PC-3 (cell line): ENCODE measurements at regions not wholly inside any gene's neighbourhood (a gene's known extent, or its start where the extent isn't known, plus 50 kb on each side); places are given as distances from the start of the nearest gene placed in this dataset.
"Not testable (repeated sequence)": the region's sequence is repeated elsewhere in the genome, so short reads cannot be mapped to it uniquely, and the experiment has no call there.

Experiments
- ATAC-seq: fragments of 200-7000 bp; cut with Tn5 transposase; 2 replicates; pipeline ENCODE4 v1.9.1; 2020; ENCODE audit warnings: mild to moderate bottlenecking, moderate library complexity
- BruUV-seq: library from RNA; stranded (reverse); fragments of 400-500 nt; replicated peaks from 2 replicates; lab custom pipeline; 2021; lab: Mats Ljungman, UMichigan
- CTCF ChIA-PET: fragments of 300-600 bp; sonication (Branson Sonifier 250); formaldehyde crosslinking; loops from one replicate; lab custom pipeline; 2022; ENCODE audit warnings: antibody characterized with exemption; lab: Charles Lee
- POLR2A ChIA-PET: fragments of 300-600 bp; sonication (Branson Sonifier 250); formaldehyde crosslinking; loops from one replicate; lab custom pipeline; 2022; ENCODE audit warnings: antibody characterized with exemption; ENCODE audit not compliant: unreplicated experiment; lab: Charles Lee
- DNase-seq: peaks from one replicate; pipeline ENCODE4 v3.0.0-alpha.2; 2015
- H2AFZ ChIP-seq: fragments of 300-600 bp; sonication (generic); 2 replicates; pipeline ENCODE4 v1.6.0; 2016; ENCODE audit warnings: antibody characterized with exemption, low read length
- H3F3A ChIP-seq: fragments of 300-600 bp; sonication (generic); one replicate; pipeline ENCODE4 v1.6.0; 2017; ENCODE audit warnings: antibody characterized with exemption, low read length, control low read depth, mild to moderate bottlenecking; ENCODE audit not compliant: unreplicated experiment
- H3K27ac ChIP-seq: fragments of 300-600 bp; sonication (generic); 2 replicates; pipeline ENCODE4 v1.5.1; 2016; ENCODE audit warnings: mild to moderate bottlenecking, low read length
- H3K27me3 ChIP-seq: fragments of 300-600 bp; sonication (generic); 2 replicates; pipeline ENCODE4 v1.6.1; 2016; ENCODE audit warnings: low read length, mixed read lengths
- H3K36me3 ChIP-seq: fragments of 300-600 bp; sonication (generic); 2 replicates; pipeline ENCODE4 v1.6.1; 2016; ENCODE audit warnings: low read depth, mixed run types, low read length, mixed read lengths
- H3K4me1 ChIP-seq: fragments of 300-600 bp; sonication (generic); 2 replicates; pipeline ENCODE4 v1.5.1; 2016; ENCODE audit warnings: low read length; ENCODE audit not compliant: insufficient read depth
- H3K4me2 ChIP-seq: fragments of 300-600 bp; sonication (generic); 2 replicates; pipeline ENCODE4 v1.6.0; 2016; ENCODE audit warnings: low read length
- H3K4me3 ChIP-seq: fragments of 300-600 bp; sonication (generic); 2 replicates; pipeline ENCODE4 v1.5.1; 2016; ENCODE audit warnings: mild to moderate bottlenecking, low read length, mixed read lengths
- H3K79me2 ChIP-seq: fragments of 300-600 bp; sonication (generic); 2 replicates; pipeline ENCODE4 v1.6.1; 2017; ENCODE audit warnings: low read length, mixed read lengths
- H3K9ac ChIP-seq: fragments of 300-600 bp; sonication (generic); 2 replicates; pipeline ENCODE4 v1.6.0; 2016; ENCODE audit warnings: mild to moderate bottlenecking, low read length
- H3K9me2 ChIP-seq: fragments of 300-600 bp; sonication (generic); replicated peaks from 2 replicates; pipeline ENCODE4 v1.6.1; 2016; ENCODE audit warnings: mixed run types, low read length, mixed read lengths
- H3K9me3 ChIP-seq: fragments of 300-600 bp; sonication (generic); 2 replicates; pipeline ENCODE4 v1.6.1; 2016; ENCODE audit warnings: low read length, mixed read lengths
- H4K20me1 ChIP-seq: fragments of 300-600 bp; sonication (generic); 2 replicates; pipeline ENCODE4 v1.6.1; 2016; ENCODE audit warnings: low read length, mixed read lengths
- EZH2 ChIP-seq: fragments of 300-600 bp; sonication (generic); IDR thresholded peaks from one replicate; pipeline ENCODE4 v1.6.1; 2017; ENCODE audit warnings: antibody characterized with exemption, mild to moderate bottlenecking, low read length; ENCODE audit not compliant: unreplicated experiment
- EZH2phosphoT487 ChIP-seq: fragments of 300-600 bp; sonication (generic); IDR thresholded peaks from 2 replicates; pipeline ENCODE4 v1.6.1; 2018; ENCODE audit warnings: mild to moderate bottlenecking, antibody characterized with exemption, low read length, borderline replicate concordance
- intact Hi-C: fragments of 100-400 bp; cut with micrococcal nuclease; formaldehyde crosslinking; loops from 2 replicates; pipeline ENCODE4 v1.9.0; 2023
- TF ChIP-seq, protein P1 (sequence below): fragments of 300-600 bp; sonication (generic); conservative IDR thresholded peaks from 2 replicates; pipeline ENCODE4 v1.5.1; 2017; ENCODE audit warnings: antibody characterized with exemption, low read depth, mild to moderate bottlenecking, low read length

DNA sequence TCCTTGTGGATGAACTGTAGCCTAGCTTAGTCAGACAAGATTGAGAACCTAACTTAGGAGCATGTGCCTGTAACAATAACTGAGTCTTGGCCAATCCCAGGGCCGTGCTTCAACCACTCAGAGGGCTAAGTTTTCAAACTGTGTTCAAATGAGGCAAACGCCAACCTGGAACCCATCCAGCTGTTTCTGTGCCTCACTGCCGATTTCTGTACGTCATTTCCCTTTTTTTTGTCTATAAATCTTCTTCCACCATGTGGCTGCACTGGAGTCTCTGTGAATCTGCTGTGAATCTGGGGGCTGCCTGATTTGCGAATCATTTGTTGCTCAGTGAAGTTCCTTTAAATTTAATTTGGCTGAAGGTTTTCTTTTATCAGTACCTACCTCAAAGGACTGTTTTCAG is 115.0 kb upstream of the CHD6 start:
- H3K36me3 ChIP-seq, result no peaks in the 10 kb centered on the region

DNA sequence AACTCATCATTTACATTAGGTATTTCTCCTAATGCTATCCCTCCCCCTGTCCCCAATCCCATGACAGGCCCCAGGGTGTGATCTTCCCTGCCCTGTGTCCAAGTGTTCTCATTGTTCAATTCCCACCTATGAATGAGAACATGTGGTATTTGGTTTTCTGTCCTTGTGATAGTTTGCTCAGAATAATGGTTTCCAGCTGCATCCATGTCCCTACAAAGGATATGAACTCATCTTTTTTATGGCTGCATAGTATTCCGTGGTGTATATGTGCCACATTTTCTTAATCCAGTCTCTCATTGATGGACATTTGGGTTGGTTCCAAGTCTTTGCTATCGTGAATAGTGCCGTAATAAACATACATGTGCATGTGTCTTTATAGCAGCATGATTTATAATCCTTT is 113.0 kb upstream of the CHD6 start:
- DNase-seq, H3K79me2 ChIP-seq, H3K27me3 ChIP-seq, ATAC-seq, H3F3A ChIP-seq, H3K9ac ChIP-seq, intact Hi-C loops, H3K9me2 ChIP-seq, H3K4me3 ChIP-seq, H3K27ac ChIP-seq, H3K4me2 ChIP-seq, POLR2A ChIA-PET, H3K36me3 ChIP-seq, H4K20me1 ChIP-seq, H2AFZ ChIP-seq, BruUV-seq, CTCF ChIA-PET, H3K9me3 ChIP-seq, H3K4me1 ChIP-seq: not testable (repeated sequence)

More for the DNA sequence above, 115.0 kb upstream of the CHD6 start:
- H3K4me1 ChIP-seq, result no peaks in the 10 kb centered on the region
- no peak overlapping the region for H3K4me2 ChIP-seq
- intact Hi-C loops, result no loop called here
- no peaks in the 10 kb centered on the region for H3K27me3 ChIP-seq
- H3F3A ChIP-seq, result no peaks in the 10 kb centered on the region
- no peaks in the 10 kb centered on the region for H3K9me3 ChIP-seq
- TF ChIP-seq, protein P1, sequence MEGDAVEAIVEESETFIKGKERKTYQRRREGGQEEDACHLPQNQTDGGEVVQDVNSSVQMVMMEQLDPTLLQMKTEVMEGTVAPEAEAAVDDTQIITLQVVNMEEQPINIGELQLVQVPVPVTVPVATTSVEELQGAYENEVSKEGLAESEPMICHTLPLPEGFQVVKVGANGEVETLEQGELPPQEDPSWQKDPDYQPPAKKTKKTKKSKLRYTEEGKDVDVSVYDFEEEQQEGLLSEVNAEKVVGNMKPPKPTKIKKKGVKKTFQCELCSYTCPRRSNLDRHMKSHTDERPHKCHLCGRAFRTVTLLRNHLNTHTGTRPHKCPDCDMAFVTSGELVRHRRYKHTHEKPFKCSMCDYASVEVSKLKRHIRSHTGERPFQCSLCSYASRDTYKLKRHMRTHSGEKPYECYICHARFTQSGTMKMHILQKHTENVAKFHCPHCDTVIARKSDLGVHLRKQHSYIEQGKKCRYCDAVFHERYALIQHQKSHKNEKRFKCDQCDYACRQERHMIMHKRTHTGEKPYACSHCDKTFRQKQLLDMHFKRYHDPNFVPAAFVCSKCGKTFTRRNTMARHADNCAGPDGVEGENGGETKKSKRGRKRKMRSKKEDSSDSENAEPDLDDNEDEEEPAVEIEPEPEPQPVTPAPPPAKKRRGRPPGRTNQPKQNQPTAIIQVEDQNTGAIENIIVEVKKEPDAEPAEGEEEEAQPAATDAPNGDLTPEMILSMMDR, result no peak
- TF ChIP-seq EZH2 (no peak), EZH2phosphoT487 (no peak)
- DNase-seq (no peak), ATAC-seq (no peak)
- H3K79me2 ChIP-seq, result no peaks in the 10 kb centered on the region
- CTCF ChIA-PET, result no interaction called here
- H4K20me1 ChIP-seq, result no peaks in the 10 kb centered on the region
- no peak overlapping the region for H3K4me3 ChIP-seq
- no peak overlapping the region for H2AFZ ChIP-seq
- no peaks in the 10 kb centered on the region for H3K9me2 ChIP-seq
- no TSS peak for BruUV-seq
- POLR2A ChIA-PET, result no interaction called here
- no peak overlapping the region for H3K9ac ChIP-seq
- no peak overlapping the region for H3K27ac ChIP-seq

DNA sequence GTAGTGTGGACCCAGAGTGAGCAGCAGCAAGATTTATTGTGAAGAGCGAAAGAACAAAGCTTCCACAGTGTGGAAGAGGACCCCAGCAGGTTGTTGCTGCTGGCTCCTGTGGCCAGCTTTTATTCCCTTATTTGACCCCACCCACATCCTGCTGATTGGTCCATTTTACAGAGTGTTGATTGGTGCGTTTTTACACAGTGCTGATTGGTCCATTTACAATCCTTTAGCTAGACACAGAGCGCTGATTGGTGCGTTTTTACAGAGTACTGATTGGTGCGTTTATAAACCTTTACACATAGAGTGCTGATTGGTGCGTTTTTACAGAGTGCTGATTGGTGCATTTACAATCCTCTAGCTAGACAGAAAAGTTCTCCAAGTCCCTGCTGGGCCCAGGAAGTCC is 109.5 kb upstream of the CHD6 start:
- peaks cover 15% of the 10 kb centered on the region for H3K27me3 ChIP-seq
- H3K9me2 ChIP-seq, H3K27ac ChIP-seq, H3K36me3 ChIP-seq, H4K20me1 ChIP-seq, H3K9me3 ChIP-seq, ATAC-seq, H3K4me1 ChIP-seq, CTCF ChIA-PET, H3K79me2 ChIP-seq, H3F3A ChIP-seq, H3K4me3 ChIP-seq, DNase-seq, H3K4me2 ChIP-seq, intact Hi-C loops, H3K9ac ChIP-seq, BruUV-seq, POLR2A ChIA-PET, H2AFZ ChIP-seq: not testable (repeated sequence)

DNA sequence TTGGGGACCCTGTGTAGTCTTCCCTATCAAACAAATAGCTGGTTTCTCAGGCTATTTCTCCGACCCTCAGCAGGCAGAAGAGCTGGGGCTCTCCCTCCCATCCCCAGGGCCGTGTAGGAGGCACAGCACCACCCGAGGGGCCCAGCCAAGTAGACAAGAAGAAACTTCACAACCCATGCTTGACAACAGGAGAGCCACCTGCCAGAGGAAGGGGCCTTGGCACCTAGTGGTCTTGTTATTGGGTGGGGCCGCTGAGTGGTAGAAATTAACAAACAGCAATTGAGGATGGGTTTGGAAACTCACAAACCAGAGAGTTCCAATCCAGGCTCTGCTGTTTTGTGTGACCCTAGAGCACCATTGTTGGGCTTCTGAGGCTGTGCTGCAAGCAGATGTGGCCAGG is 108.5 kb upstream of the CHD6 start:
- H3K27me3 ChIP-seq, result peaks cover 21% of the 10 kb centered on the region
- no peaks in the 10 kb centered on the region for H3K9me3 ChIP-seq
- DNase-seq (no peak), ATAC-seq (no peak)
- no peaks in the 10 kb centered on the region for H3K4me1 ChIP-seq
- no peak overlapping the region for H3K4me3 ChIP-seq
- H4K20me1 ChIP-seq, result no peaks in the 10 kb centered on the region
- no peaks in the 10 kb centered on the region for H3K9me2 ChIP-seq
- TF ChIP-seq EZH2, result no peak
- no peak overlapping the region for H3K27ac ChIP-seq
- no peaks in the 10 kb centered on the region for H3K79me2 ChIP-seq
- POLR2A ChIA-PET, result no interaction called here
- intact Hi-C loops, result no loop called here
- no TSS peak for BruUV-seq
- H3K4me2 ChIP-seq, result no peak overlapping the region
- H2AFZ ChIP-seq, result no peak overlapping the region
- no peaks in the 10 kb centered on the region for H3K36me3 ChIP-seq
- CTCF ChIA-PET, result no interaction called here
- H3F3A ChIP-seq, result no peaks in the 10 kb centered on the region
- H3K9ac ChIP-seq, result no peak overlapping the region
